Gastrocnemius medialis (tissue), 4 donors: ENCODE measurements at regions not wholly inside any gene's neighbourhood (a gene's known extent, or its start where the extent isn't known, plus 50 kb on each side); places are given as distances from the start of the nearest gene placed in this dataset.
"Not testable (repeated sequence)": the region's sequence is repeated elsewhere in the genome, so short reads cannot be mapped to it uniquely, and the experiment has no call there.

Experiments used
- ATAC-seq, 2 donors: fragments of 150-250 bp; one replicate each; pipeline ENCODE4 v1.9.1; 2016
- DNase-seq, 2 donors: peaks; one replicate each; pipeline ENCODE4 v3.0.0-alpha.2; 2019
- H3K27ac ChIP-seq, 4 donors: fragments of 200-600 bp; sonication (generic); 1 replicate in 1 of 4; 2 replicates in 3 of 4; pipeline ENCODE4 v1.5.1; 2016 to 2018; ENCODE audit warnings: mild to moderate bottlenecking in 2 of 4, moderate library complexity in 1 of 4
- H3K27me3 ChIP-seq, 3 donors: fragments of 200-600 bp; sonication (generic) in 2 of 3; 1 replicate in 1 of 3; 2 replicates in 2 of 3; pipeline versions ENCODE4 v1.5.1 to v1.6.0; 2016 to 2019; ENCODE audit warnings: mild to moderate bottlenecking in 1 of 3, moderate library complexity in 1 of 3
- H3K36me3 ChIP-seq, 2 donors: fragments of 200-600 bp; sonication (generic) in 1 of 2; one replicate each; pipeline ENCODE4 v1.5.1; 2017 to 2018
- H3K4me1 ChIP-seq, 2 donors: fragments of 200-600 bp; sonication (generic) in 1 of 2; one replicate each; pipeline ENCODE4 v1.5.1; 2016 to 2017; ENCODE audit warnings: mild to moderate bottlenecking in 2 of 2
- H3K4me3 ChIP-seq, 4 donors: fragments of 200-600 bp; sonication (generic) in 3 of 4; 1 replicate in 1 of 4; 2 replicates in 3 of 4; pipeline ENCODE4 v1.5.1; 2016 to 2019; ENCODE audit warnings: mild to moderate bottlenecking in 2 of 4
- H3K9me3 ChIP-seq, 3 donors: fragments of 200-600 bp; sonication (generic) in 2 of 3; 1 replicate in 1 of 3; 2 replicates in 2 of 3; pipeline ENCODE4 v1.5.1; 2016 to 2019
- POLR2A ChIP-seq, 2 donors: fragments of 450-650 bp; IDR thresholded peaks; one replicate each; pipeline ENCODE4 v1.6.1; 2017; ENCODE audit warnings: antibody characterized with exemption in 2 of 2, mild to moderate bottlenecking in 2 of 2, moderate library complexity in 2 of 2
- in situ Hi-C, 4 donors: fragments of 200-750 bp; cut with MboI; loops; one replicate each; pipeline versions ENCODE4 v1.15.0 to v1.8.0; 2017; ENCODE audit warnings: low sequenced_read_pairs in 4 of 4
- intact Hi-C: fragments of 100-400 bp; cut with DNase I; formaldehyde crosslinking; loops from one replicate; pipeline ENCODE4 v1.15.1; 2023; ENCODE audit warnings: low total_unique reads
- TF ChIP-seq, protein P1 (sequence below), 5 experiments: fragments of 450-650 bp in 3 of 5; fragments of 200-600 bp in 2 of 5; sonication (generic) in 2 of 5; IDR thresholded peaks in 4 of 5; conservative IDR thresholded peaks in 1 of 5; 1 replicate in 4 of 5; 2 replicates in 1 of 5; pipeline ENCODE4 v1.5.1; 2016 to 2019; ENCODE audit warnings: antibody characterized with exemption in 5 of 5, mild to moderate bottlenecking in 3 of 5, moderate library complexity in 3 of 5

DNA sequence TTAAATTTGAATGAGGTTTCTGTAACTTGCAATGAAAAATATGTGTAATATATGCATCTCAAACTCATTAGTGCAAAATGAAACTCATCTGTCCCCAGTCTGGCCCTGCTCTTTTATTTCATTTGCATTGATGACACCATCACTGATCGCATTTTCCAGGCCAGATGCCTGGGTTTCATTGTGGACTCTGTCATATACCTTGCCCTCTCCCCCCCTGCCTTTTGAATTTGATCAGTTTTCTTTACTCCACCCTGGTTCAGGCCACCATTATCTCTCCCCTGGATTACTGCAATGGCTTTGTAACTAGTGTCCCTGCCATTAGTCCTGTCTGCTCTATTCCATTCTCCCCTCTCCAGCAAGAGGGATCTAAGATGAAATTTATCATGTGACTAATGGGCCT lies 360.6 kb upstream of the C11orf87 start:
- Histone ChIP-seq H3K9me3 (no peaks in the 10 kb centered on the region), H3K4me1 (no peaks in the 10 kb centered on the region), H3K36me3 (no peaks in the 10 kb centered on the region), H3K4me3 (no peak overlapping the region), H3K27ac (no peak overlapping the region), H3K27me3 (no peaks in the 10 kb centered on the region)
- no peak for TF ChIP-seq POLR2A (IDR thresholded peaks at IDR 0.05)
- TF ChIP-seq, protein P1, sequence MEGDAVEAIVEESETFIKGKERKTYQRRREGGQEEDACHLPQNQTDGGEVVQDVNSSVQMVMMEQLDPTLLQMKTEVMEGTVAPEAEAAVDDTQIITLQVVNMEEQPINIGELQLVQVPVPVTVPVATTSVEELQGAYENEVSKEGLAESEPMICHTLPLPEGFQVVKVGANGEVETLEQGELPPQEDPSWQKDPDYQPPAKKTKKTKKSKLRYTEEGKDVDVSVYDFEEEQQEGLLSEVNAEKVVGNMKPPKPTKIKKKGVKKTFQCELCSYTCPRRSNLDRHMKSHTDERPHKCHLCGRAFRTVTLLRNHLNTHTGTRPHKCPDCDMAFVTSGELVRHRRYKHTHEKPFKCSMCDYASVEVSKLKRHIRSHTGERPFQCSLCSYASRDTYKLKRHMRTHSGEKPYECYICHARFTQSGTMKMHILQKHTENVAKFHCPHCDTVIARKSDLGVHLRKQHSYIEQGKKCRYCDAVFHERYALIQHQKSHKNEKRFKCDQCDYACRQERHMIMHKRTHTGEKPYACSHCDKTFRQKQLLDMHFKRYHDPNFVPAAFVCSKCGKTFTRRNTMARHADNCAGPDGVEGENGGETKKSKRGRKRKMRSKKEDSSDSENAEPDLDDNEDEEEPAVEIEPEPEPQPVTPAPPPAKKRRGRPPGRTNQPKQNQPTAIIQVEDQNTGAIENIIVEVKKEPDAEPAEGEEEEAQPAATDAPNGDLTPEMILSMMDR (IDR thresholded peaks at IDR 0.05 in 4 of 5, conservative IDR thresholded peaks at IDR 0.05 in 1 of 5): no peak
- in situ Hi-C loops (no loop called here), intact Hi-C loops (no loop called here)
- no peak for DNase-seq
- ATAC-seq: no peak

DNA sequence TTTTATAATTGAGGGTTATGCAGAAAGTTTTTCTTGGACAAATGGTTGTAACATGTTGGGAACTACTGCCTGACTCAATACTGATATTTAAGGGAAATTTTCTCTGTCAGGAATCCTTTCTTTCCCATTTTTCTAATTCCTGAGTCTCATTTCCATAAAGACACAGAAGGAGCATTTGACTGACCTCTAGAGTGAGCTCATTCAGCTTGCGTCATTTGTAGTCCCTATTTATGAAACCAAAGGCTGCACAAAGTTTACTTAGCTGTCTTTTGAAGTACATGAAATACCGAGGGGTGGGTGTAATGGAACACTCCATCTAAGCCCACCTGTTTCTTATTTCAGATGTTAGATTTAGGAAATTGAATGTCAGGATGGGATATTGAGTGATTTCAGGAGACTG lies 359.5 kb upstream of the C11orf87 start:
- TF ChIP-seq, protein P1 (IDR thresholded peaks at IDR 0.05 in 4 of 5, conservative IDR thresholded peaks at IDR 0.05 in 1 of 5): no peak
- no peak for TF ChIP-seq POLR2A (IDR thresholded peaks at IDR 0.05)
- H3K4me3 ChIP-seq: no peak overlapping the region
- no peaks in the 10 kb centered on the region for H3K27me3 ChIP-seq
- no peaks in the 10 kb centered on the region for H3K36me3 ChIP-seq
- ATAC-seq (no peak), DNase-seq (no peak)
- H3K4me1 ChIP-seq: no peaks in the 10 kb centered on the region
- intact Hi-C loops: no loop called here
- no peak overlapping the region for H3K27ac ChIP-seq
- no peaks in the 10 kb centered on the region for H3K9me3 ChIP-seq
- in situ Hi-C loops: no loop called here

GRCh38 chr11:109062871-109063270 lies 359.1 kb upstream of the C11orf87 start:
- in situ Hi-C loops: no loop called here

GRCh38 chr11:109064618-109065311 lies 357.2 kb upstream of the C11orf87 start:
- intact Hi-C loops, H3K4me1 ChIP-seq, in situ Hi-C loops, H3K27me3 ChIP-seq, ATAC-seq, H3K9me3 ChIP-seq, H3K4me3 ChIP-seq, DNase-seq, H3K36me3 ChIP-seq, H3K27ac ChIP-seq: not testable (repeated sequence)

More at GRCh38 chr11:109062871-109063270, 359.1 kb upstream of the C11orf87 start:
- H3K27ac ChIP-seq: no peak overlapping the region
- no peak for ATAC-seq
- no peaks in the 10 kb centered on the region for H3K27me3 ChIP-seq
- no peaks in the 10 kb centered on the region for H3K4me1 ChIP-seq
- intact Hi-C loops: no loop called here
- H3K4me3 ChIP-seq: no peak overlapping the region
- H3K36me3 ChIP-seq: no peaks in the 10 kb centered on the region
- H3K9me3 ChIP-seq: no peaks in the 10 kb centered on the region
- DNase-seq: no peak
- no peak for TF ChIP-seq POLR2A (IDR thresholded peaks at IDR 0.05)
- TF ChIP-seq, protein P1 (IDR thresholded peaks at IDR 0.05 in 4 of 5, conservative IDR thresholded peaks at IDR 0.05 in 1 of 5): no peak

DNA sequence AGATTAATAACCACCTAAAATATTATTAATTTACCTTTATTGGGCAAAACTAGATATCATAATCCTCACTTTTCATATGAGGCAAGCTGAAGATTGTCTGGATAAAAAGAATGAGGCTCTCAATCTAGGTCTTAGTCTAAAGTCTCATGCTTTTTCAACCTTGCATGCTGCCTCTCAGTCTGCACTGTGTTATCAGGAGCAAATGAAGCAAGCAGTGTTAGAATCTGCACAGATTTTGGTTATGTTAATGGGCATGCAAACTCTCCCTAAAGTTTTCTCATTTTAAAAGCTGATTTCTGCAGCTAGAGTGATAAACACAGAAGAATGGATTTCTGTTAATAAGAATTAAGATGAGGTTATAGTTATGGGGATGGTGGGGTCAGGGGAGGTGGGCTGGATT lies 350.7 kb upstream of the C11orf87 start:
- in situ Hi-C loops: no loop called here
- DNase-seq: no peak
- no peak for ATAC-seq
- Histone ChIP-seq H3K27ac (peak overlapping the region; percentile 61 to 84 (median 74)), H3K9me3 (no peaks in the 10 kb centered on the region), H3K4me3 (peak overlapping the region in 1 of 4 donors; percentile 3), H3K36me3 (no peaks in the 10 kb centered on the region), H3K4me1 (peaks cover 16 to 21% of the 10 kb centered on the region in 2 donors), H3K27me3 (no peaks in the 10 kb centered on the region)
- intact Hi-C loops: no loop called here
- TF ChIP-seq, protein P1 (IDR thresholded peaks at IDR 0.05 in 4 of 5, conservative IDR thresholded peaks at IDR 0.05 in 1 of 5): no peak
- no peak for TF ChIP-seq POLR2A (IDR thresholded peaks at IDR 0.05)
